ENCODE measurements at regions not wholly inside any gene's neighbourhood (a gene's known extent, or its start where the extent isn't known, plus 50 kb on each side); places are given as distances from the start of the nearest gene placed in this dataset.

GRCh38 chr13:59166174-59166573 lies 997.6 kb downstream of the DIAPH3 start:
- no peak for DNase-seq

- DNase-seq: no peak
Measured at GRCh38 chr13:59172076-59172475, 991.7 kb downstream of the DIAPH3 start.

- no peak for DNase-seq
Measured at GRCh38 chr13:59176775-59177174, 987.0 kb downstream of the DIAPH3 start.

GRCh38 chr13:59178344-59178743 lies 985.4 kb downstream of the DIAPH3 start:
- DNase-seq: no peak

GRCh38 chr13:59182241-59182640 lies 981.5 kb downstream of the DIAPH3 start:
- DNase-seq: no peak

- no peak for DNase-seq
Measured at GRCh38 chr13:59197397-59197796, 966.3 kb downstream of the DIAPH3 start.

- DNase-seq: no peak
Measured at GRCh38 chr13:59201841-59202240, 961.9 kb downstream of the DIAPH3 start.

- DNase-seq: no peak
Measured at GRCh38 chr13:59203855-59204254, 959.9 kb downstream of the DIAPH3 start.

- no peak for DNase-seq
Measured at GRCh38 chr13:59205501-59205900, 958.2 kb downstream of the DIAPH3 start.

GRCh38 chr13:59208405-59209195 lies 955.1 kb downstream of the DIAPH3 start:
- DNase-seq: no peak

- no peak for DNase-seq
Measured at GRCh38 chr13:59210543-59210942, 953.2 kb downstream of the DIAPH3 start.

- no peak for DNase-seq
Measured at GRCh38 chr13:59211606-59212005, 952.1 kb downstream of the DIAPH3 start.

GRCh38 chr13:59229401-59229800 lies 934.3 kb downstream of the DIAPH3 start:
- no peak for DNase-seq

- DNase-seq: no peak
Measured at GRCh38 chr13:59229861-59230260, 933.9 kb downstream of the DIAPH3 start.

GRCh38 chr13:59230484-59231264 lies 933.1 kb downstream of the DIAPH3 start:
- no peak for DNase-seq

- DNase-seq: no peak
Measured at GRCh38 chr13:59236309-59236919, 927.3 kb downstream of the DIAPH3 start.

GRCh38 chr13:59236944-59237343 lies 926.8 kb downstream of the DIAPH3 start:
- DNase-seq: no peak

GRCh38 chr13:59247171-59247570 lies 916.6 kb downstream of the DIAPH3 start:
- DNase-seq: no peak

GRCh38 chr13:59250336-59251189 lies 913.2 kb downstream of the DIAPH3 start:
- DNase-seq: no peak

- DNase-seq: no peak
Measured at GRCh38 chr13:59259165-59260000, 904.3 kb downstream of the DIAPH3 start.

- no peak for DNase-seq
Measured at GRCh38 chr13:59261928-59262488, 901.7 kb downstream of the DIAPH3 start.

- no peak for DNase-seq
Measured at GRCh38 chr13:59263531-59263930, 900.2 kb downstream of the DIAPH3 start.

Measured in MV-4-11 (cell line).